ENCODE measurements at regions not wholly inside any gene's neighbourhood (a gene's known extent, or its start where the extent isn't known, plus 50 kb on each side); places are given as distances from the start of the nearest gene placed in this dataset.
A peak's percentile ranks its signal among the peaks of the same experiment; 100 is the strongest.

DNA sequence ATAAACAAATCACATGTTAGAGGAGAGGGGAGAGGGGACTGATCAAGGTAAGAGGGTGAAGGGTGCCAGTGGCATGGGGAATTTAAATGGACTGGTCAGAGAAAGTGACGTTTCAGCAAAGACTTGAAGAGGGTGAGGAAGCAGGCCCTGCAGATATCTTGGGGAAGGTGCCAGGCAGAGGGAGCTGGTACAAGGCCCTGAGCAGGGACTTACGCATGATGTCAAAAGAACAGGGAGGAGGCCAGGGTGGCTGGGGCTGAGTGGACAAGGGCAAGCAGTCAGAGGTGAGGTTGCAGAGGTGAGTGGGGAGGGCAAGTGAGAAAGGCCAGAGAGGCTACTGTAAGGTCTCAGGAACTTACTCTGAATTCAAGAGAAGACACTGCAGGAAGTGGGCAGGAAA lies 53.3 kb upstream of the RMP24 start:
- Histone ChIP-seq H3K4ac (replicated peaks; ENCODE audit: insufficient read length, low read depth, low read length) (no peak overlapping the region), H3K18ac (ENCODE audit: extremely low read depth, low read length) (0 out of 2 replicates have a peak overlapping the region, but pooled peaks have one; percentile 61), H3K56ac (replicated peaks; ENCODE audit: insufficient read length, low read depth, low read length) (no peak overlapping the region), H3K23ac (ENCODE audit: insufficient read length) (no peak overlapping the region), H4K91ac (replicated peaks; ENCODE audit: insufficient read length, low read length) (no peak overlapping the region), H3K4me3 (ENCODE audit: extremely low read depth in 1 of 4, insufficient read depth in 2 of 4, low read depth in 3 of 4, low read length in 4 of 4) (no peak overlapping the region), H3K79me1 (ENCODE audit: low read depth, low read length) (peaks cover 3% of the 10 kb centered on the region), H3K79me2 (ENCODE audit: control insufficient read depth in 1 of 2, insufficient read depth in 2 of 2, low read length in 2 of 2) (no peaks in the 10 kb centered on the region), H2AK5ac (ENCODE audit: low read depth, low read length) (no peak overlapping the region), H2BK15ac (ENCODE audit: low read length) (no peak overlapping the region), H2BK20ac (ENCODE audit: low read length) (no peak overlapping the region), H4K20me1 (replicated peaks in 1 of 2; ENCODE audit: control insufficient read depth in 1 of 2, insufficient read depth in 2 of 2, low read length in 2 of 2) (no peaks in the 10 kb centered on the region), H3K9me3 (ENCODE audit: insufficient read depth in 2 of 2, low read depth in 1 of 2, low read length in 1 of 2) (no peaks in the 10 kb centered on the region), H3K9ac (replicated peaks in 1 of 4; ENCODE audit: extremely low read depth in 1 of 4, low read depth in 3 of 4, low read length in 3 of 4) (no peak overlapping the region), H3K14ac (ENCODE audit: insufficient read length) (no peak overlapping the region), H3K4me2 (ENCODE audit: insufficient read depth in 1 of 2, low read depth in 2 of 2, low read length in 2 of 2) (no peak overlapping the region), H3K4me1 (replicated peaks in 1 of 4; ENCODE audit: control insufficient read depth in 3 of 4, insufficient read depth in 4 of 4, low read length in 3 of 4) (peaks cover 0 to 10% (median 3%) of the 10 kb centered on the region in 4 experiments; a peak in 3 of 7 replicates), H2BK120ac (replicated peaks; ENCODE audit: low read depth, low read length) (no peak overlapping the region), H3K23me2 (ENCODE audit: low read depth, low read length) (no peaks in the 10 kb centered on the region), H3K27me3 (replicated peaks in 1 of 4; ENCODE audit: control insufficient read depth in 3 of 4, extremely low read depth in 1 of 4, insufficient read depth in 3 of 4, low read length in 3 of 4) (no peaks in the 10 kb centered on the region), H2AFZ (ENCODE audit: low read length) (no peak overlapping the region), H2BK5ac (ENCODE audit: low read depth, low read length) (0 out of 2 replicates have a peak overlapping the region, but pooled peaks have one; percentile 9), H3K36me3 (ENCODE audit: control insufficient read depth in 2 of 4, insufficient read depth in 4 of 4, low read length in 3 of 4) (no peaks in the 10 kb centered on the region; a peak in 1 of 8 replicates), H4K5ac (ENCODE audit: insufficient read length, low read depth, low read length) (no peak overlapping the region), H4K8ac (ENCODE audit: extremely low read depth, insufficient read depth, low read length) (no peak overlapping the region), H3K27ac (ENCODE audit: low read depth, low read length) (no peak overlapping the region), H2BK12ac (ENCODE audit: low read depth, low read length) (0 out of 2 replicates have a peak overlapping the region, but pooled peaks have one; percentile 31)
- ChIA-PET POLR2A (ENCODE audit: partially characterized antibody) (interaction anchor here (1.3 kb wide), 1 partner anchor 43 kb away, joined by 3 read pairs; no protein-coding TSS in a partner anchor), CTCF (ENCODE audit: partially characterized antibody) (interaction anchor here (0.6 to 4.9 kb wide), 5 partner anchors 12 to 310 kb away, joined by 3 to 28 read pairs (median 3); no protein-coding TSS in a partner anchor)
- no peak for DNase-seq (ENCODE audit: low read depth in 1 of 2, low spot score in 2 of 2)
- FAIRE-seq: no peak
- TF ChIP-seq SP1 (IDR thresholded peaks at IDR 0.05; ENCODE audit: low read depth, low read length) (no peak), EP300 (IDR thresholded peaks at IDR 0.05; ENCODE audit: borderline replicate concordance in 1 of 2, low read depth in 2 of 2, low read length in 2 of 2) (no peak)
- WGBS, 2 experiments (ENCODE audit: extremely low coverage in 1 of 2, insufficient coverage in 1 of 2, insufficient read length in 1 of 2, insufficient replicate concordance in 2 of 2, low coverage in 1 of 2, low lambda C conversion rate in 2 of 2, missing lambda C conversion rate in 1 of 2): 97% methylated on average over 2 of the region's 2 CpGs; no CpG with 5 or more reads in 1 of the 2 experiments
